RPMI8226 (cell line): ENCODE measurements at regions not wholly inside any gene's neighbourhood (a gene's known extent, or its start where the extent isn't known, plus 50 kb on each side); places are given as distances from the start of the nearest gene placed in this dataset.

Source experiments
- DNase-seq: peaks from one replicate; pipeline ENCODE4 v3.0.0-alpha.2; 2015

- no peak for DNase-seq
Measured at GRCh38 chr18:46268671-46269070, 164.5 kb downstream of the HAUS1 start.

- no peak for DNase-seq
Measured at GRCh38 chr18:46269275-46269674, 165.1 kb downstream of the HAUS1 start.

- DNase-seq, result no peak
Measured at GRCh38 chr18:46271488-46271887, 167.3 kb downstream of the HAUS1 start.

- no peak for DNase-seq
Measured at GRCh38 chr18:46273861-46274260, 169.7 kb downstream of the HAUS1 start.

- DNase-seq, result no peak
Measured at GRCh38 chr18:46274266-46274665, 170.1 kb downstream of the HAUS1 start.

GRCh38 chr18:46275370-46275769 is 171.2 kb downstream of the HAUS1 start:
- no peak for DNase-seq

GRCh38 chr18:46276748-46277147 is 172.6 kb downstream of the HAUS1 start:
- no peak for DNase-seq

GRCh38 chr18:46278481-46279465 is 174.6 kb downstream of the HAUS1 start:
- DNase-seq, result no peak

GRCh38 chr18:46279673-46280072 is 175.5 kb downstream of the HAUS1 start:
- DNase-seq, result no peak

GRCh38 chr18:46281185-46282176 is 177.3 kb downstream of the HAUS1 start:
- peak; percentile 79 for DNase-seq

- DNase-seq, result no peak
Measured at GRCh38 chr18:46282177-46282570, 178.0 kb downstream of the HAUS1 start.

- DNase-seq, result no peak
Measured at GRCh38 chr18:46282646-46283045, 178.5 kb downstream of the HAUS1 start.

GRCh38 chr18:46283268-46283667 is 179.1 kb downstream of the HAUS1 start:
- DNase-seq, result no peak

GRCh38 chr18:46283895-46284295 is 179.7 kb downstream of the HAUS1 start:
- no peak for DNase-seq

- no peak for DNase-seq
Measured at GRCh38 chr18:46289463-46289862, 185.3 kb downstream of the HAUS1 start.

- no peak for DNase-seq
Measured at GRCh38 chr18:46289931-46290330, 185.7 kb downstream of the HAUS1 start.

- DNase-seq, result no peak
Measured at GRCh38 chr18:46290440-46291020, 186.3 kb downstream of the HAUS1 start.

- peak; percentile 38 for DNase-seq
Measured at GRCh38 chr18:46291149-46291548, 187.0 kb downstream of the HAUS1 start.

GRCh38 chr18:46293742-46294181 is 189.6 kb downstream of the HAUS1 start:
- DNase-seq, result no peak

GRCh38 chr18:46294318-46294717 is 190.1 kb downstream of the HAUS1 start:
- no peak for DNase-seq

GRCh38 chr18:46294751-46295150 is 190.6 kb downstream of the HAUS1 start:
- no peak for DNase-seq

GRCh38 chr18:46295416-46295815 is 191.2 kb downstream of the HAUS1 start:
- no peak for DNase-seq

- DNase-seq, result no peak
Measured at GRCh38 chr18:46296656-46297055, 192.5 kb downstream of the HAUS1 start.
